ENCODE measurements at regions not wholly inside any gene's neighbourhood (a gene's known extent, or its start where the extent isn't known, plus 50 kb on each side); places are given as distances from the start of the nearest gene placed in this dataset.

GRCh38 chr4:126346654-126347053 is 1031.9 kb downstream of the FAT4 start:
- H3K27me3 ChIP-seq (ENCODE audit: control insufficient read depth in 2 of 2, insufficient read depth in 1 of 2, low read length in 1 of 2) = no peaks in the 10 kb centered on the region
- 92% methylated on average over 2 of the region's 2 CpGs for WGBS
- H3K27ac ChIP-seq (ENCODE audit: low read depth in 1 of 2, low read length in 1 of 2) = no peak overlapping the region
- no peak overlapping the region for H3K4me3 ChIP-seq (ENCODE audit: low read length in 2 of 2)
- no peak for DNase-seq (ENCODE audit: low read depth in 6 of 9, low spot score in 9 of 9)
- no peaks in the 10 kb centered on the region for H3K4me1 ChIP-seq (ENCODE audit: control insufficient read depth in 2 of 2, insufficient read depth in 2 of 2, low read length in 2 of 2)
- no peaks in the 10 kb centered on the region for H3K9me3 ChIP-seq (ENCODE audit: control insufficient read depth in 2 of 2, insufficient read depth in 1 of 2, low read length in 1 of 2)
- H3K36me3 ChIP-seq (ENCODE audit: control insufficient read depth in 2 of 2, insufficient read depth in 2 of 2, low read length in 1 of 2) = no peaks in the 10 kb centered on the region

DNA sequence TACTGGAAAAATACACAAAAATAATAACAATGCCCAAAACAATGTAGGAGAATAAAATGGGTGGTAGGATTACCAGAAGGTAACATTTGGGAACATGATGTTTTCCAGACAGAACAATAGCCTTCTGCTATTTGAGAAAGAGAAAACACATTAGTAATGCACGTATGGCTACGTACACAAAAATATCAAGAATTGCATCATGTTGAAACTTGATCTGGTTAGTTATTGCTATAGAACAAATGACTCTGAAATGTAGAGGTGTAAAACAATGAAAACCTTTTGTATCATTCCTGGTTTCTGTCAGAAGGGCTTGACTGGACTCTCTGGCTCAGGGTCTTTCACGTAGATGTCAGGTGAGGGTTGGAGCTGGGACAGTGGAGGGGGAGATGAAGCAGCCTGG is 1040.0 kb downstream of the FAT4 start:
- 94% methylated on average over 3 of the region's 3 CpGs for WGBS
- H3K27me3 ChIP-seq (ENCODE audit: control insufficient read depth in 2 of 2, insufficient read depth in 1 of 2, low read length in 1 of 2) = no peaks in the 10 kb centered on the region
- no peaks in the 10 kb centered on the region for H3K4me1 ChIP-seq (ENCODE audit: control insufficient read depth in 2 of 2, insufficient read depth in 2 of 2, low read length in 2 of 2)
- no peaks in the 10 kb centered on the region for H3K9me3 ChIP-seq (ENCODE audit: control insufficient read depth in 2 of 2, insufficient read depth in 1 of 2, low read length in 1 of 2)
- no peak overlapping the region for H3K4me3 ChIP-seq (ENCODE audit: low read length in 2 of 2)
- H3K27ac ChIP-seq (ENCODE audit: low read depth in 1 of 2, low read length in 1 of 2) = no peak overlapping the region
- no peak for DNase-seq (ENCODE audit: low read depth in 6 of 9, low spot score in 9 of 9)
- no peaks in the 10 kb centered on the region for H3K36me3 ChIP-seq (ENCODE audit: control insufficient read depth in 2 of 2, insufficient read depth in 2 of 2, low read length in 1 of 2)

DNA sequence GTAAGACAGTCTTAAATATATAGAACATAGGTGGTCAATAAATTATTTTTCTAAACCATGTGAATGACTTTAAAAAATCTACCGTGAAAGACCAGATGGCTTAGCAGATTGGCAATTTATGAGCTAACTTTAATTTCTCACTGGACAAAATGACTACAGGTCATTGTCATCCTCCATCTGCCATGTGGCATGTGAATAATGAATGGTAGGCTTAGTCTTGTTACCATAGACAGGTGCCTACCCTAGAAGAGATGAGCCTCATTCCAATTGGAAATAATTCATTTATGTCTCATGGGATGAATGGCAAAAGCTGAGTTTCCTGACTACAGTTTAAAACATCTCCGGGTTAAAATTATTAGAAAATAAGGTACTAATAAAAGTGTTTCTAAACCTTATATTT is 1043.3 kb downstream of the FAT4 start:
- WGBS = 91% methylated on average over 2 of the region's 2 CpGs
- no peaks in the 10 kb centered on the region for H3K27me3 ChIP-seq (ENCODE audit: control insufficient read depth in 2 of 2, insufficient read depth in 1 of 2, low read length in 1 of 2)
- H3K9me3 ChIP-seq (ENCODE audit: control insufficient read depth in 2 of 2, insufficient read depth in 1 of 2, low read length in 1 of 2) = no peaks in the 10 kb centered on the region
- H3K4me3 ChIP-seq (ENCODE audit: low read length in 2 of 2) = no peak overlapping the region
- H3K36me3 ChIP-seq (ENCODE audit: control insufficient read depth in 2 of 2, insufficient read depth in 2 of 2, low read length in 1 of 2) = no peaks in the 10 kb centered on the region
- no peaks in the 10 kb centered on the region for H3K4me1 ChIP-seq (ENCODE audit: control insufficient read depth in 2 of 2, insufficient read depth in 2 of 2, low read length in 2 of 2)
- no peak overlapping the region for H3K27ac ChIP-seq (ENCODE audit: low read depth in 1 of 2, low read length in 1 of 2)
- no peak for DNase-seq (ENCODE audit: low read depth in 6 of 9, low spot score in 9 of 9)

GRCh38 chr4:126361287-126361686 is 1046.5 kb downstream of the FAT4 start:
- no peak overlapping the region for H3K4me3 ChIP-seq (ENCODE audit: low read length in 2 of 2)
- H3K27me3 ChIP-seq (ENCODE audit: control insufficient read depth in 2 of 2, insufficient read depth in 1 of 2, low read length in 1 of 2) = no peaks in the 10 kb centered on the region
- 82% methylated on average over 4 of the region's 4 CpGs for WGBS
- DNase-seq (ENCODE audit: low read depth in 6 of 9, low spot score in 9 of 9) = no peak
- H3K27ac ChIP-seq (ENCODE audit: low read depth in 1 of 2, low read length in 1 of 2) = no peak overlapping the region
- no peaks in the 10 kb centered on the region for H3K36me3 ChIP-seq (ENCODE audit: control insufficient read depth in 2 of 2, insufficient read depth in 2 of 2, low read length in 1 of 2)
- no peaks in the 10 kb centered on the region for H3K4me1 ChIP-seq (ENCODE audit: control insufficient read depth in 2 of 2, insufficient read depth in 2 of 2, low read length in 2 of 2)
- no peaks in the 10 kb centered on the region for H3K9me3 ChIP-seq (ENCODE audit: control insufficient read depth in 2 of 2, insufficient read depth in 1 of 2, low read length in 1 of 2)

DNA sequence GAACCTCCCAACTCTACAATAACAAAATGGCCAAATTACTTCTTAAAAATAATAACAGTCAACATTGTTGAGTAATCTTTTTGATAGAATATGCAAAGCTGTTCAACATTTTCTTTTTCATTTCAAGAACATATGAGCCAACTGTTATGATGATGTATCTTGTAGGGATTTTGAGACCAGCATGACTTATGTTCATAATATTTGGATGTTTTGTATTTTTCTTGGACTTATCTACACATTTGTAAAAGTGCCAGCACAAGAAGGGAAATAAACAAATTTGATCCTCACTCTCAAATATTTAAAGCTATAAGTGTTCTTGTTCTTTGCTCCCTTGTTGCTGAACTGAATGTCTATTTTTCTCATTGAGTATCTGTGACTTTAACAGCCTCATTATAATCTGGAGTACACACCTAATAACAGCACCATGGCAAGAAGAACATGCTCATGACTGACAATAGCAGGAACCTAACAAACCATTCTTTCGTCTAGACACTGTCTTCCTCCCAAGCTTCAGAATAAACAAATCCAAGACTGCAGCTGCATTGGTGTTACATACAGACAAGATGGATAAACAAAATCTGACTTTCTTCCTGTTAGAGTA is 1049.7 kb downstream of the FAT4 start:
- no peaks in the 10 kb centered on the region for H3K9me3 ChIP-seq (ENCODE audit: control insufficient read depth in 2 of 2, insufficient read depth in 1 of 2, low read length in 1 of 2)
- no peaks in the 10 kb centered on the region for H3K4me1 ChIP-seq (ENCODE audit: control insufficient read depth in 2 of 2, insufficient read depth in 2 of 2, low read length in 2 of 2)
- no peaks in the 10 kb centered on the region for H3K36me3 ChIP-seq (ENCODE audit: control insufficient read depth in 2 of 2, insufficient read depth in 2 of 2, low read length in 1 of 2)
- no peak overlapping the region for H3K4me3 ChIP-seq (ENCODE audit: low read length in 2 of 2)
- H3K27ac ChIP-seq (ENCODE audit: low read depth in 1 of 2, low read length in 1 of 2) = no peak overlapping the region
- no peaks in the 10 kb centered on the region for H3K27me3 ChIP-seq (ENCODE audit: control insufficient read depth in 2 of 2, insufficient read depth in 1 of 2, low read length in 1 of 2)
- 71% methylated on average over 1 of the region's 1 CpG for WGBS
- DNase-seq (ENCODE audit: low read depth in 6 of 9, low spot score in 9 of 9) = no peak

GRCh38 chr4:126369076-126369475 is 1054.3 kb downstream of the FAT4 start:
- H3K36me3 ChIP-seq (ENCODE audit: control insufficient read depth in 2 of 2, insufficient read depth in 2 of 2, low read length in 1 of 2) = no peaks in the 10 kb centered on the region
- DNase-seq (ENCODE audit: low read depth in 6 of 9, low spot score in 9 of 9) = no peak
- H3K4me1 ChIP-seq (ENCODE audit: control insufficient read depth in 2 of 2, insufficient read depth in 2 of 2, low read length in 2 of 2) = no peaks in the 10 kb centered on the region
- H3K9me3 ChIP-seq (ENCODE audit: control insufficient read depth in 2 of 2, insufficient read depth in 1 of 2, low read length in 1 of 2) = no peaks in the 10 kb centered on the region
- H3K4me3 ChIP-seq (ENCODE audit: low read length in 2 of 2) = no peak overlapping the region
- no peak overlapping the region for H3K27ac ChIP-seq (ENCODE audit: low read depth in 1 of 2, low read length in 1 of 2)
- H3K27me3 ChIP-seq (ENCODE audit: control insufficient read depth in 2 of 2, insufficient read depth in 1 of 2, low read length in 1 of 2) = no peaks in the 10 kb centered on the region

GRCh38 chr4:126372634-126373033 is 1057.9 kb downstream of the FAT4 start:
- no peaks in the 10 kb centered on the region for H3K9me3 ChIP-seq (ENCODE audit: control insufficient read depth in 2 of 2, insufficient read depth in 1 of 2, low read length in 1 of 2)
- H3K27me3 ChIP-seq (ENCODE audit: control insufficient read depth in 2 of 2, insufficient read depth in 1 of 2, low read length in 1 of 2) = no peaks in the 10 kb centered on the region
- no peaks in the 10 kb centered on the region for H3K4me1 ChIP-seq (ENCODE audit: control insufficient read depth in 2 of 2, insufficient read depth in 2 of 2, low read length in 2 of 2)
- H3K4me3 ChIP-seq (ENCODE audit: low read length in 2 of 2) = no peak overlapping the region
- WGBS = 93% methylated on average over 2 of the region's 2 CpGs
- DNase-seq (ENCODE audit: low read depth in 6 of 9, low spot score in 9 of 9) = no peak
- H3K36me3 ChIP-seq (ENCODE audit: control insufficient read depth in 2 of 2, insufficient read depth in 2 of 2, low read length in 1 of 2) = no peaks in the 10 kb centered on the region
- H3K27ac ChIP-seq (ENCODE audit: low read depth in 1 of 2, low read length in 1 of 2) = no peak overlapping the region

- WGBS = 29% methylated on average over 2 of the region's 2 CpGs
- no peaks in the 10 kb centered on the region for H3K9me3 ChIP-seq (ENCODE audit: control insufficient read depth in 2 of 2, insufficient read depth in 1 of 2, low read length in 1 of 2)
- DNase-seq (ENCODE audit: low read depth in 6 of 9, low spot score in 9 of 9) = no peak
- H3K36me3 ChIP-seq (ENCODE audit: control insufficient read depth in 2 of 2, insufficient read depth in 2 of 2, low read length in 1 of 2) = no peaks in the 10 kb centered on the region
- no peaks in the 10 kb centered on the region for H3K27me3 ChIP-seq (ENCODE audit: control insufficient read depth in 2 of 2, insufficient read depth in 1 of 2, low read length in 1 of 2)
- no peak overlapping the region for H3K27ac ChIP-seq (ENCODE audit: low read depth in 1 of 2, low read length in 1 of 2)
- no peak overlapping the region for H3K4me3 ChIP-seq (ENCODE audit: low read length in 2 of 2)
- H3K4me1 ChIP-seq (ENCODE audit: control insufficient read depth in 2 of 2, insufficient read depth in 2 of 2, low read length in 2 of 2) = no peaks in the 10 kb centered on the region
Observed at GRCh38 chr4:126375462-126376054, 1060.8 kb downstream of the FAT4 start.

- no peak overlapping the region for H3K27ac ChIP-seq (ENCODE audit: low read depth in 1 of 2, low read length in 1 of 2)
- no peaks in the 10 kb centered on the region for H3K4me1 ChIP-seq (ENCODE audit: control insufficient read depth in 2 of 2, insufficient read depth in 2 of 2, low read length in 2 of 2)
- no peaks in the 10 kb centered on the region for H3K36me3 ChIP-seq (ENCODE audit: control insufficient read depth in 2 of 2, insufficient read depth in 2 of 2, low read length in 1 of 2)
- no peak for DNase-seq (ENCODE audit: low read depth in 6 of 9, low spot score in 9 of 9)
- H3K27me3 ChIP-seq (ENCODE audit: control insufficient read depth in 2 of 2, insufficient read depth in 1 of 2, low read length in 1 of 2) = no peaks in the 10 kb centered on the region
- H3K9me3 ChIP-seq (ENCODE audit: control insufficient read depth in 2 of 2, insufficient read depth in 1 of 2, low read length in 1 of 2) = no peaks in the 10 kb centered on the region
- H3K4me3 ChIP-seq (ENCODE audit: low read length in 2 of 2) = no peak overlapping the region
Observed at GRCh38 chr4:126385954-126386353, 1071.2 kb downstream of the FAT4 start.
